ENCODE measurements at regions not wholly inside any gene's neighbourhood (a gene's known extent, or its start where the extent isn't known, plus 50 kb on each side); places are given as distances from the start of the nearest gene placed in this dataset.
"Not testable (repeated sequence)": the region's sequence is repeated elsewhere in the genome, so short reads cannot be mapped to it uniquely, and the experiment has no call there.

- TF ChIP-seq EZH2 (IDR thresholded peaks at IDR 0.05; ENCODE audit: borderline replicate concordance, low read length); CTCF (conservative IDR thresholded peaks at IDR 0.05 in 1 of 2, IDR thresholded peaks at IDR 0.05 in 1 of 2; ENCODE audit: extremely low read depth in 1 of 2, insufficient read depth in 1 of 2, low read depth in 1 of 2, low read length in 2 of 2): not testable (repeated sequence)
Measured at GRCh38 chr10:30129326-30129725, 69.9 kb upstream of the JCAD start.

Measured in mammary epithelial cell (primary cell).